Omental fat pad (tissue), 3 donors: ENCODE measurements at regions not wholly inside any gene's neighbourhood (a gene's known extent, or its start where the extent isn't known, plus 50 kb on each side); places are given as distances from the start of the nearest gene placed in this dataset.

Experiments used
- ATAC-seq: fragments of 150-250 bp; one replicate; pipeline ENCODE4 v1.9.1; 2016; ENCODE audit warnings: mild to moderate bottlenecking, moderate library complexity; ENCODE audit not compliant: low FRiP score
- DNase-seq: peaks from one replicate; pipeline ENCODE4 v3.0.0-alpha.2; 2019; ENCODE audit warnings: low spot score
- CTCF ChIP-seq, 3 donors: fragments of 450-650 bp; IDR thresholded peaks; one replicate each; pipeline ENCODE4 v1.5.1; 2016 to 2017; ENCODE audit warnings: antibody characterized with exemption in 3 of 3, mild to moderate bottlenecking in 3 of 3, moderate library complexity in 2 of 3

- DNase-seq (no peak), ATAC-seq (no peak)
- TF ChIP-seq CTCF (IDR thresholded peaks at IDR 0.05), result no peak
These were observed 161.2 kb upstream of the FAM3C start for GRCh38 chr7:121557034-121557892.

- ATAC-seq (no peak), DNase-seq (no peak)
- TF ChIP-seq CTCF (IDR thresholded peaks at IDR 0.05), result no peak
These were observed 159.4 kb upstream of the FAM3C start for GRCh38 chr7:121555558-121555957.

- TF ChIP-seq CTCF (IDR thresholded peaks at IDR 0.05), result peak in 1 of 3 donors; percentile 34
- DNase-seq (no peak), ATAC-seq (no peak)
These were observed 151.5 kb upstream of the FAM3C start for GRCh38 chr7:121547544-121548092.

- no peak for TF ChIP-seq CTCF (IDR thresholded peaks at IDR 0.05)
- ATAC-seq (no peak), DNase-seq (no peak)
These were observed 150.8 kb upstream of the FAM3C start for GRCh38 chr7:121546632-121547543.

- DNase-seq (no peak), ATAC-seq (no peak)
- no peak for TF ChIP-seq CTCF (IDR thresholded peaks at IDR 0.05)
These were observed 149.3 kb upstream of the FAM3C start for GRCh38 chr7:121545418-121545817.

GRCh38 chr7:121544726-121545125 is 148.6 kb upstream of the FAM3C start:
- DNase-seq (no peak), ATAC-seq (peak; percentile 61)
- no peak for TF ChIP-seq CTCF (IDR thresholded peaks at IDR 0.05)
